ENCODE measurements at regions not wholly inside any gene's neighbourhood (a gene's known extent, or its start where the extent isn't known, plus 50 kb on each side); places are given as distances from the start of the nearest gene placed in this dataset.

GRCh38 chr13:50586414-50587083 lies 256.9 kb downstream of the DLEU7 start:
- DNase-seq, result no peak

DNA sequence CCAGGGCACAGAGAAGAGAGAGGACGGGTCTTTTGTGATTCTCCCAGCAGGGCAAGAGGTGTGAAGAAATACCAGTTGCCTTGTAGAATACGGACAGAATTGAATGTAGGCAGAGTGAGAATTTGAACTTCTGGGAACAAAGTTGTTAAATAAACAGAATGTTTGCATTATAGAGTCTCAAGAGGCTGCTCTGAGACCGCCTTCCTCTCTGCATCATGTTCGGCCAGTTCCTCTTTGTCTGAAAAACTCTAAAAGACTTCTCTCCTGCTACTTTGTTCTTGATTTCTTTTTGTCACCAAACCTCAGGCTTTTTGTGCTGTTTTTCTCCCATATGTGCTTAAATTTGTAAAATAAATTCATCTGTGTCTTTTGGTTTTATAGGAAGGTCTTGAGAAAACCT lies 256.4 kb downstream of the DLEU7 start:
- DNase-seq, result no peak

GRCh38 chr13:50587645-50588373 lies 255.7 kb downstream of the DLEU7 start:
- no peak for DNase-seq

- no peak for DNase-seq
These were observed 254.9 kb downstream of the DLEU7 start for GRCh38 chr13:50588491-50589130.

GRCh38 chr13:50589139-50589538 lies 254.4 kb downstream of the DLEU7 start:
- no peak for DNase-seq

GRCh38 chr13:50589651-50590054 lies 253.8 kb downstream of the DLEU7 start:
- no peak for DNase-seq

DNA sequence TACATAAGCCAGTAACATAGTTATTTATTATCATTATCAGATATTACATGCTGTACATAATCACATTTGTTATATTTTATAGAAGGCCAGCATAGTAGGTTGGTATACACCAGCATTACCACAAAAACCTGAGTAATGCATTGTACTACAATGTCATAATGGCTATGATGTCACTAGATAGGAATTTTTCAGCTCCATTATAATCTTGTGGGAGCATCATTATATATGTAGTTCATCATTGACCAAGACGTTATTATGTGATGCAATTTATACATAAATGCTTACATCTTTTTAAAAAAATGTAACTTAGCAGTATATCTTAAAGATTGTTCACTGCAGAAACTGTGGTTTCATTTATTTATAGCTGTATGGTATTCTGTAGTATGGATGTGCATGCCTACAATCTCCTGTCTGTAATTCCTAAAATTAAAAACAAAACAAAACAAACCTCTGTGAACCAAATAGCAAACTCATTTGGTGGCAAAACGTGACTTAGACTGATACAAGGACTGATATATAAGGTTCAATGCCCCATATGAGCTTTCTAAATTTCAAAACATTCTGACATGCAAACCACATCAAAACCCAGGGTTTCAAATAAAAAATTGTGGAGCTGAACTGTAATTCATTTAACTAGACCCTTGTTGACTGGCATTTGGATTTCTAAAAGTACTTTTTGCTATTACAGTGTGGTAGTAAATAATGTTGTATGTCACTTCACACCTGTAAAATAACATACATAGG lies 250.9 kb downstream of the DLEU7 start:
- no peak for DNase-seq

DNA sequence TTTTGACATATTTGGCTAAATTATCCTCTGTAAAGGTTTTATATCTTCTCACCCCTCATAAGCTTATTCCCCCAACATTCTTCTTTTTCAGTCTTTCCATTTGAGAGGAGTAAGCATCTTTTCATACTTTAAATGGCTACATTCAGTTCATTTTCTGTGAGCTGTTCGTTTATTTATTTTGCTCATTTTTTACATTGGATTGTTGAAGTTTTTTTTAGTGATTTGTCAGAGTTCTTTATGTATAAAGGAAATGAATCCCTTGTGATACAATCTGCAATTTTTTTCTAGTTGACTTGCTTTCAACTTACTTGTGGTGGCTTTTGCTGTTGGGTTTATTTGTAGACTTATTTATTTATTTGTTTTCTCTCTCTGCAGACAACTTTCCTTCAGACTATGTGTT lies 250.3 kb downstream of the DLEU7 start:
- DNase-seq, result no peak

- DNase-seq, result no peak
These were observed 249.0 kb downstream of the DLEU7 start for GRCh38 chr13:50594276-50595051.

- no peak for DNase-seq
These were observed 248.3 kb downstream of the DLEU7 start for GRCh38 chr13:50595196-50595595.

DNA sequence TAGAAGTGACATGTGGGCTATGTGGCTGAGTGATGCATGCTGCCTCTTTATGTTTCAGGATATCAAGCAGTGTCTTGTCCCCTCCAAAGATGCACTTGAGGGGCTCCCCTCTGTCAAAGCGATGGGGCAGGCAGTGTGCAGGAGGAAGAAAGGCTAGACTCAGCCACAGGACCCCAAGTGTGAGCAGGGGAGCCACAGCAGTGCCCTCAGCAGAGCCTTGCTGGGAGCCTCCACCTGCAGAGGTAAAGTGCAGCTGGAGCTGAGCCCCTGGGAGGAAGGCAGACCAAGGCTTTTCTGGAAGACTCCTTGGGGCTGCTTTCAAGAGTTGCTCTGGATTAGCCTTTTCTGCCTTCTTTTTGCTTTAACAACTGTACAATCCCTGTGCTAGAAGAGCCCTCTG lies 247.3 kb downstream of the DLEU7 start:
- no peak for DNase-seq

GRCh38 chr13:50596776-50597203 lies 246.7 kb downstream of the DLEU7 start:
- DNase-seq, result no peak

GRCh38 chr13:50598338-50598737 lies 245.2 kb downstream of the DLEU7 start:
- no peak for DNase-seq

- no peak for DNase-seq
These were observed 244.4 kb downstream of the DLEU7 start for GRCh38 chr13:50599046-50599445.

DNA sequence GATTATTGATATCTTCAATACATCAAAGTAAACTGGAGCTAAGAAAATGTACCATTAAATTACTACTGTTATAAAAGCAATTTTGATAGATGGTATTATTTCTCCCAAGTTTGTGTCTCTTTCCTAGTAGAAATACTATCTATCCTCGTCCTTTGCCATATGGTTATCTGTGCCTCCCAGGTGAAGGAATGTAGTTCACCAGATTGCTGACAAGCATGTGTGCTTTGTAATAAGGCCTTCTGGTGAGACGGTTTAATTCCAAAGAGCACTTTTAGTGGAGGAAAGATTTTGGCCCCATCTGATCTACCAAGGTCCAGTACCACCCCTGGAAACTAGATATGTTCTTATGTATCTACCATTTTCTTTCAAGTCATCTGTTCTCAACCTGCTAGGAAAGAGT lies 243.6 kb downstream of the DLEU7 start:
- no peak for DNase-seq

DNA sequence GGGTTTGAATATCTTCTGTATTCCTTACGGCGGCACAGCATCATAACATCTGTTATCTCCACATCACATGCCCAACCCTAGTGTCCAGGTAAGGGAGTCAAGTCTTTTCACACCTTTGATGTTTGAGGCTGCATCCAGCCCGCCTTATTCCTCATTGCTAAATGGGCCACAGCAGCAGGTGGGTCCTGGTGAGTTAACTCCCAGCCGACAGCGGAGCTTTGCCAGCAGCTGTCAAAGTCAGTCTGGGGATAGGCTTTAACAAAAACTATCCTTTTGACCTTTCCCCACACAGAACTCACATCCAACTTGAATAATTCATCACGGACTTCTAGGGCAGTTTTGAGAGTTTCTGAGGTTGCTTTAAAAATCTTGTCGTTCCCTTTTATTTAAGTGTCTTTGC lies 235.1 kb downstream of the DLEU7 start:
- no peak for DNase-seq

DNA sequence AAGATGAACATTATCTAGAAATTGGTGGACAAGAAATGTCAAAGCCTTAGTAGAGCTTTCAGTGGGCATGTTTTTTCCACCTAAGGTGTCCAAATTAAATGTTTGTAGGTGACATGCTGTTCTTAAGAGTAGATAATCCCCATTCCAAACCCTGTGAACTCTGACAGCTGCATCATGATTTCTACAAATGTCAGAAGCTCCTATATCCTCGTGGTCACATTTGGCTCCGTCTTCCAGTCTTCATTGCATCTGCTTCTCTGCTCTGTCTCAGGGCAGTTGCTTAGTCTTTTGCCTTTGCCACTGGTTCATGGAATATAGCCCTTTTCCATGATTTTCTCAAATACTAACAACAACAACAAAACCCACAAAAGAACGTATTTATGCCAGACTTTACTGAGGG lies 234.5 kb downstream of the DLEU7 start:
- no peak for DNase-seq

GRCh38 chr13:50610238-50610637 lies 233.3 kb downstream of the DLEU7 start:
- no peak for DNase-seq

DNA sequence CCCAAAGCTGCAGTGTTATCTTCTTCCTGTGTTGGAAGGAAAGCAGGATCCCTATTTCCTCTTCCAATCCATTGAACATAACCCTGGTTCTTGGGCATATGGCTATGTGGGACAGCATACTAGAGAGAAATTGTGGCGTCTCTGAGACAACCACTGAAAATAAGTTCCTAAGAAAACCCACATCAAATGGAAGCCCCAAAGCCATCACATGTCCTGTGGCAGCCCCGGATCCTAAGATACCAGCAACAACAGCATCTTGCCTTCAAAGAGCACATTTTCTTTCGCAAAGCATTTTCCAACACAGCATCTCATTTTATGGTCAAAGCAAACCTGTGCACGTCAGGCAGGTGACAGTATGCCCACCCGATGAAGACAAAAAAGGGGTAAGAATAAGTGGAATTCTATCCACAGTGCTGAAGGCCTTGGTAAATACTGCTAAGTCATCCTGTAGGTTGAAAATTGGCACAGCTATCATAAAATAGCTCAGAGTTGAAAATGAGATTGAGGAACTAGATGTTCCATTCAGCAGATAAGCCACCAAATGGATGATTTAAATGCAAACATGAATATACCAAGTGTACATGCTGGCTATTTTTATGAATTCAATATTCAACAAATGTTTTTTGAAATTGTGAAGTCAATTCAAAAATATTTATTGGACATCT lies 232.2 kb downstream of the DLEU7 start:
- no peak for DNase-seq

DNA sequence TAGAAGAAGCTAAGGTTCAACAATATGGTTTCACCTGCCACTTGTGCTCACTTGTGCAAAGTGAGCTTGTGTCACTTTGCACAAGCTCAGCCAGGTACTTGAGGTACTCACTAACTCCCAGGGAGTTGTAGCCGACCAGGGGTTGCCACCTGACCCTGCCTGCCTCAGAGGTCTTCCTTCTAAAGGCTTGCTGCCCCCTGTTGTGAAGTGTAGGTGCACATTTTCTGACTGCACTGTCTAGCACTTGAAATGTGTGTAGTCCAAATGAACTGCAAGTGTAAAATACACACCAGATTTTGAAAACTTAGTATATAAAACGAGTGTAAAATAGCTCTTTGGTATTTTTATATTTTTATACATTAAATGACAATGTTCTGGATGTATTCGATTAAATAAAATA lies 230.8 kb downstream of the DLEU7 start:
- DNase-seq, result no peak

- no peak for DNase-seq
These were observed 230.1 kb downstream of the DLEU7 start for GRCh38 chr13:50613356-50613831.

DNA sequence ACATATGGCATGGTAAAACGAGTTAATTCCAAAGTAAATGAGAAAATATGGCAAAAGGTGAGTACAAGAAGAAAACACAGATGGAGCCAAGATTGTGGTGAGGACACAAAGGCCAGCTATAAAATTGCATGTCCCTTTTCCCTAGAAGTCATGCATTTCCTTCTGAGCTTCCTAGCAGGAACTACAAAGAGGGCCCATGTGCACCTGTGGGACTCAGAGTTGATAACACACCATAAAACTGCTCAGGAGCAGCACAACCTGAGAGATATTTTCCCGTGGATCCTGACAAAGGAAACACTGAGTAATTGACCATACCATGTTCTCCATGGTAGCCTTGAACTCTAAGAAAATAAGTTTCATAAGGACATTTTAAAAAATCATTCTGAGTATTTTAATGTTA lies 228.3 kb downstream of the DLEU7 start:
- no peak for DNase-seq

Data from activated T-cell treated with anti-CD3 and anti-CD28 coated beads for 4 hours (primary cell).